B cell (primary cell): ENCODE measurements at regions not wholly inside any gene's neighbourhood (a gene's known extent, or its start where the extent isn't known, plus 50 kb on each side); places are given as distances from the start of the nearest gene placed in this dataset.
"Not testable (repeated sequence)": the region's sequence is repeated elsewhere in the genome, so short reads cannot be mapped to it uniquely, and the experiment has no call there.

Experiments used
- ATAC-seq: fragments of 200-7000 bp; cut with Tn5 transposase; one replicate; pipeline ENCODE4 v1.10.0; 2021; ENCODE audit warnings: low read depth, mild to moderate bottlenecking, moderate number of reproducible peaks, moderate library complexity
- CTCF ChIA-PET: fragments of 350-600 bp; sonication (Branson Sonifier 250); formaldehyde crosslinking; loops from one replicate; lab custom pipeline; 2021; ENCODE audit warnings: antibody characterized with exemption, inconsistent platforms; lab: Charles Lee
- POLR2A ChIA-PET: fragments of 350-600 bp; sonication (Branson Sonifier 250); formaldehyde crosslinking; loops from one replicate; lab custom pipeline; 2021; ENCODE audit warnings: antibody characterized with exemption; lab: Charles Lee
- DNase-seq: peaks from one replicate; pipeline ENCODE4 v3.0.0; 2013
- H2AFZ ChIP-seq: 2 replicates; pipeline ENCODE4 v1.6.1; 2012; ENCODE audit warnings: mild to moderate bottlenecking, low read depth, low read length; ENCODE audit not compliant: insufficient read depth, poor library complexity, severe bottlenecking
- H3K27ac ChIP-seq, 2 donors: 1 replicate in 1 of 2; 2 replicates in 1 of 2; pipeline ENCODE4 v1.5.1; 2012 to 2013; ENCODE audit warnings: low read length in 2 of 2, mild to moderate bottlenecking in 2 of 2, moderate library complexity in 1 of 2
- H3K27me3 ChIP-seq, 4 experiments: fragments of 200-600 bp in 1 of 4; sonication (generic) in 1 of 4; replicated peaks in 1 of 4; 1 replicate in 2 of 4; 2 replicates in 2 of 4; pipeline versions ENCODE4 v1.6.1 to v1.7.0; 2013 to 2016; ENCODE audit warnings: low read length in 3 of 4, mild to moderate bottlenecking in 2 of 4, mixed read lengths in 1 of 4, moderate library complexity in 1 of 4; ENCODE audit not compliant: insufficient read depth in 4 of 4, control insufficient read depth in 3 of 4; ENCODE audit errors: control extremely low read depth in 1 of 4
- H3K36me3 ChIP-seq, 2 experiments: replicated peaks in 1 of 2; 1 replicate in 1 of 2; 2 replicates in 1 of 2; pipeline versions ENCODE4 v1.6.1 to v1.7.1; 2013; ENCODE audit warnings: low read length in 1 of 2; ENCODE audit not compliant: insufficient read depth in 2 of 2, control insufficient read depth in 1 of 2; ENCODE audit errors: control extremely low read depth in 1 of 2, extremely low read depth in 1 of 2
- H3K4me1 ChIP-seq, 2 donors: fragments of 200-600 bp in 1 of 2; sonication (generic) in 1 of 2; 1 replicate in 1 of 2; 2 replicates in 1 of 2; pipeline versions ENCODE4 v1.5.1 to v1.6.1; 2013 to 2017; ENCODE audit warnings: low read length in 2 of 2; ENCODE audit not compliant: control insufficient read depth in 2 of 2, insufficient read depth in 2 of 2
- H3K4me2 ChIP-seq: replicated peaks from 2 replicates; pipeline ENCODE3; 2012; ENCODE audit warnings: mild to moderate bottlenecking, low read depth, low read length; ENCODE audit not compliant: poor library complexity, severe bottlenecking
- H3K4me3 ChIP-seq, 5 experiments: fragments of 200-600 bp in 1 of 5; sonication (generic) in 1 of 5; 1 replicate in 3 of 5; 2 replicates in 2 of 5; pipeline versions ENCODE4 v1.5.1 to v1.7.0; 2011 to 2016; ENCODE audit warnings: low read length in 4 of 5, mild to moderate bottlenecking in 4 of 5, low read depth in 2 of 5, control low read depth in 1 of 5, moderate library complexity in 1 of 5; ENCODE audit not compliant: insufficient read depth in 1 of 5; ENCODE audit errors: control extremely low read depth in 1 of 5, extremely low read depth in 1 of 5
- H3K79me2 ChIP-seq: fragments of 200-600 bp; sonication (generic); one replicate; pipeline ENCODE4 v1.6.0; 2016; ENCODE audit warnings: low read length; ENCODE audit not compliant: control insufficient read depth, insufficient read depth
- H3K9ac ChIP-seq: fragments of 200-600 bp; sonication (generic); 2 replicates; pipeline ENCODE4 v1.6.1; 2017; ENCODE audit warnings: mild to moderate bottlenecking, low read length, moderate library complexity
- H3K9me3 ChIP-seq, 3 donors: one replicate each; pipeline versions ENCODE4 v1.6.1 to v1.7.1; 2013; ENCODE audit warnings: low read length in 2 of 3; ENCODE audit not compliant: control insufficient read depth in 2 of 3, insufficient read depth in 1 of 3; ENCODE audit errors: control extremely low read depth in 1 of 3
- H4K20me1 ChIP-seq: 2 replicates; pipeline ENCODE4 v1.6.0; 2012; ENCODE audit warnings: mild to moderate bottlenecking, low read length; ENCODE audit not compliant: insufficient read depth, control insufficient read depth, poor library complexity, severe bottlenecking
- H3K27ac Mint-ChIP-seq: one replicate; pipeline ENCODE4 v1.8.0; 2021; ENCODE audit warnings: mixed read lengths
- H3K27me3 Mint-ChIP-seq: one replicate; pipeline ENCODE4 v1.8.0; 2021; ENCODE audit warnings: mixed read lengths
- H3K4me1 Mint-ChIP-seq: one replicate; pipeline ENCODE4 v1.8.0; 2021; ENCODE audit warnings: mixed read lengths
- H3K4me3 Mint-ChIP-seq: one replicate; pipeline ENCODE4 v1.8.0; 2021; ENCODE audit warnings: mixed read lengths
- H3K9me3 Mint-ChIP-seq: one replicate; pipeline ENCODE4 v1.8.0; 2022; ENCODE audit warnings: mixed read lengths; ENCODE audit not compliant: insufficient read depth
- CTCF ChIP-seq: fragments of 200-600 bp; IDR thresholded peaks from one replicate; pipeline ENCODE4 v1.8.0; 2022; ENCODE audit warnings: antibody characterized with exemption, mild to moderate bottlenecking
- EZH2 ChIP-seq: IDR thresholded peaks from 2 replicates; pipeline ENCODE4 v1.6.1; 2012; ENCODE audit warnings: borderline replicate concordance, low read depth, mild to moderate bottlenecking, moderate library complexity, low read length; ENCODE audit not compliant: insufficient read depth, poor library complexity, severe bottlenecking
- WGBS: methylation state at CpG from one replicate; pipeline ENCODE4 v1.1.5; 2013; ENCODE audit warnings: missing lambda C conversion rate; ENCODE audit not compliant: insufficient coverage; 5-methylcytosine and 5-hydroxymethylcytosine counted together
- intact Hi-C: fragments of 100-400 bp; cut with micrococcal nuclease; formaldehyde crosslinking; loops from one replicate; pipeline ENCODE4 v1.10.0; 2022

- Mint-ChIP-seq H3K4me1 (no peaks in the 10 kb centered on the region), H3K27me3 (no peaks in the 10 kb centered on the region), H3K9me3 (peaks cover 3% of the 10 kb centered on the region), H3K27ac (no peak overlapping the region), H3K4me3 (no peak overlapping the region)
- Histone ChIP-seq H3K4me3 (no peak overlapping the region), H3K27me3 (no peaks in the 10 kb centered on the region), H3K79me2 (no peaks in the 10 kb centered on the region), H3K27ac (no peak overlapping the region), H3K36me3 (no peaks in the 10 kb centered on the region), H3K9ac (no peak overlapping the region), H3K4me2 (no peak overlapping the region), H2AFZ (no peak overlapping the region), H4K20me1 (no peaks in the 10 kb centered on the region), H3K4me1 (no peaks in the 10 kb centered on the region), H3K9me3 (no peaks in the 10 kb centered on the region)
- ChIA-PET POLR2A (no interaction called here), CTCF (no interaction called here)
- ATAC-seq (no peak), DNase-seq (no peak)
- no peak for TF ChIP-seq EZH2
- no peak for TF ChIP-seq CTCF
- intact Hi-C loops: no loop called here
- no CpG with 5 or more reads among the region's 1 CpG for WGBS
These were observed 363.6 kb upstream of the EDIL3 start for GRCh38 chr5:84748313-84748712.

GRCh38 chr5:84746280-84746679, 361.6 kb upstream of the EDIL3 start:
- intact Hi-C loops, H3K9me3 Mint-ChIP-seq, H4K20me1 ChIP-seq, H3K27ac ChIP-seq, H3K4me3 Mint-ChIP-seq, H3K27me3 ChIP-seq, POLR2A ChIA-PET, H2AFZ ChIP-seq, H3K36me3 ChIP-seq, CTCF ChIA-PET, H3K4me1 ChIP-seq, H3K27me3 Mint-ChIP-seq, H3K9ac ChIP-seq, H3K27ac Mint-ChIP-seq, H3K4me3 ChIP-seq, H3K79me2 ChIP-seq, H3K4me2 ChIP-seq, DNase-seq, ATAC-seq, H3K4me1 Mint-ChIP-seq, H3K9me3 ChIP-seq: not testable (repeated sequence)
- WGBS: no CpG with 5 or more reads among the region's 2 CpGs
